ENCODE measurements at regions not wholly inside any gene's neighbourhood (a gene's known extent, or its start where the extent isn't known, plus 50 kb on each side); places are given as distances from the start of the nearest gene placed in this dataset.

- TF ChIP-seq CTCF (IDR thresholded peaks at IDR 0.05), result no peak
Measured at GRCh38 chr12:77549383-77550128, 281.1 kb upstream of the NAV3 start.

GRCh38 chr12:77548797-77549196 lies 281.9 kb upstream of the NAV3 start:
- TF ChIP-seq CTCF (IDR thresholded peaks at IDR 0.05), result no peak

- peak; percentile 28; the same call in 1 of the 2 replicates for TF ChIP-seq CTCF (IDR thresholded peaks at IDR 0.05)
Measured at GRCh38 chr12:77540097-77540496, 290.6 kb upstream of the NAV3 start.

- no peak for TF ChIP-seq CTCF (IDR thresholded peaks at IDR 0.05)
Measured at GRCh38 chr12:77537663-77538062, 293.0 kb upstream of the NAV3 start.

GRCh38 chr12:77535734-77536133 lies 295.0 kb upstream of the NAV3 start:
- no peak for TF ChIP-seq CTCF (IDR thresholded peaks at IDR 0.05)

GRCh38 chr12:77531912-77532311 lies 298.8 kb upstream of the NAV3 start:
- no peak for TF ChIP-seq CTCF (IDR thresholded peaks at IDR 0.05)

GRCh38 chr12:77522247-77522646 lies 308.4 kb upstream of the NAV3 start:
- no peak for TF ChIP-seq CTCF (IDR thresholded peaks at IDR 0.05)

Data from LNCAP (cell line).